H9 (cell line): ENCODE measurements at regions not wholly inside any gene's neighbourhood (a gene's known extent, or its start where the extent isn't known, plus 50 kb on each side); places are given as distances from the start of the nearest gene placed in this dataset.

Experiments used
- DNase-seq: peaks from one replicate; pipeline ENCODE4 v3.0.0-alpha.2; 2017
- H2AFZ ChIP-seq: one replicate; pipeline ENCODE4 v1.6.1; 2013; ENCODE audit warnings: mild to moderate bottlenecking, low read length, control low read depth, moderate library complexity
- H2AK5ac ChIP-seq: 2 replicates; pipeline ENCODE4 v1.6.1; 2013; ENCODE audit warnings: low read length, control low read depth, mixed read lengths; ENCODE audit not compliant: insufficient read length
- H2BK120ac ChIP-seq: one replicate; pipeline ENCODE4 v1.6.1; 2013; ENCODE audit warnings: low read depth, mild to moderate bottlenecking, low read length, control low read depth, inconsistent platforms; ENCODE audit not compliant: poor library complexity, severe bottlenecking
- H2BK12ac ChIP-seq: 2 replicates; pipeline ENCODE4 v1.6.1; 2013; ENCODE audit warnings: low read length, control low read depth, mixed read lengths, low read depth; ENCODE audit not compliant: insufficient read length
- H2BK15ac ChIP-seq: 2 replicates; pipeline ENCODE4 v1.6.1; 2013; ENCODE audit warnings: low read depth, low read length, control low read depth
- H2BK20ac ChIP-seq: one replicate; pipeline ENCODE4 v1.6.1; 2013; ENCODE audit warnings: low read depth, mild to moderate bottlenecking, low read length, control low read depth, inconsistent platforms; ENCODE audit not compliant: poor library complexity, severe bottlenecking
- H2BK5ac ChIP-seq: 2 replicates; pipeline ENCODE4 v1.6.1; 2013; ENCODE audit warnings: low read length, control low read depth, mixed read lengths; ENCODE audit not compliant: insufficient read length
- H3K14ac ChIP-seq: 2 replicates; pipeline ENCODE4 v1.6.1; 2013; ENCODE audit warnings: low read length, control low read depth; ENCODE audit not compliant: insufficient read depth
- H3K18ac ChIP-seq: 2 replicates; pipeline ENCODE4 v1.6.1; 2013; ENCODE audit warnings: low read depth, mild to moderate bottlenecking, mixed read lengths, low read length, control low read depth; ENCODE audit not compliant: insufficient read length
- H3K23ac ChIP-seq: 2 replicates; pipeline ENCODE4 v1.6.1; 2013; ENCODE audit warnings: low read length, control low read depth, mixed read lengths, low read depth; ENCODE audit not compliant: insufficient read length
- H3K23me2 ChIP-seq: 2 replicates; pipeline ENCODE4 v1.6.1; 2013; ENCODE audit warnings: low read depth, mild to moderate bottlenecking, mixed read lengths, low read length, control low read depth; ENCODE audit not compliant: insufficient read length, poor library complexity, severe bottlenecking
- H3K27ac ChIP-seq: 2 replicates; pipeline ENCODE4 v1.5.1; 2013; ENCODE audit warnings: low read length, control low read depth, mixed read lengths, low read depth; ENCODE audit not compliant: insufficient read length
- H3K27me3 ChIP-seq: 2 replicates; pipeline ENCODE4 v1.6.1; 2013; ENCODE audit warnings: low read length, control low read depth, inconsistent platforms; ENCODE audit not compliant: insufficient read depth
- H3K4ac ChIP-seq: 2 replicates; pipeline ENCODE4 v1.6.1; 2013; ENCODE audit warnings: low read depth, mild to moderate bottlenecking, control low read depth, inconsistent platforms, low read length, moderate library complexity
- H3K4me1 ChIP-seq: 2 replicates; pipeline ENCODE4 v1.6.1; 2013; ENCODE audit warnings: low read length, control low read depth, inconsistent platforms; ENCODE audit not compliant: insufficient read depth
- H3K4me2 ChIP-seq: 2 replicates; pipeline ENCODE4 v1.6.1; 2013; ENCODE audit warnings: low read length, control low read depth, mixed read lengths; ENCODE audit not compliant: insufficient read length, insufficient read depth
- H3K56ac ChIP-seq: 2 replicates; pipeline ENCODE4 v1.6.1; 2013; ENCODE audit warnings: low read depth, mild to moderate bottlenecking, mixed read lengths, low read length, control low read depth; ENCODE audit not compliant: insufficient read length
- H3K79me1 ChIP-seq: 2 replicates; pipeline ENCODE4 v1.6.1; 2013; ENCODE audit warnings: low read depth, mild to moderate bottlenecking, moderate library complexity, low read length, control low read depth, inconsistent platforms; ENCODE audit not compliant: insufficient read depth, poor library complexity, severe bottlenecking
- H3K79me2 ChIP-seq: 2 replicates; pipeline ENCODE4 v1.6.1; 2013; ENCODE audit warnings: low read length, control low read depth, inconsistent platforms; ENCODE audit not compliant: insufficient read depth
- H3K9ac ChIP-seq: 2 replicates; pipeline ENCODE4 v1.6.1; 2013; ENCODE audit warnings: low read length, control low read depth, mixed read lengths; ENCODE audit not compliant: insufficient read length; ENCODE audit errors: extremely low read depth
- H3K9me3 ChIP-seq: one replicate; pipeline ENCODE4 v1.6.1; 2013; ENCODE audit warnings: low read depth, low read length, inconsistent platforms; ENCODE audit not compliant: control insufficient read depth
- H3T11ph ChIP-seq: one replicate; pipeline ENCODE4 v1.6.1; 2013; ENCODE audit warnings: mild to moderate bottlenecking, low read length, control low read depth, inconsistent platforms
- H4K20me1 ChIP-seq: one replicate; pipeline ENCODE4 v1.6.1; 2013; ENCODE audit not compliant: control insufficient read depth, insufficient read length, insufficient read depth
- H4K5ac ChIP-seq: 2 replicates; pipeline ENCODE4 v1.6.1; 2013; ENCODE audit warnings: low read depth, mild to moderate bottlenecking, mixed read lengths, low read length, control low read depth; ENCODE audit not compliant: insufficient read length
- H4K8ac ChIP-seq: replicated peaks from 2 replicates; pipeline ENCODE4 v1.6.1; 2013; ENCODE audit warnings: low read length, control low read depth, mixed read lengths, low read depth; ENCODE audit not compliant: insufficient read length
- H4K91ac ChIP-seq: 2 replicates; pipeline ENCODE4 v1.6.1; 2013; ENCODE audit warnings: low read depth, mild to moderate bottlenecking, moderate library complexity, mixed read lengths, low read length, control low read depth; ENCODE audit not compliant: insufficient read length
- H3K27ac Mint-ChIP-seq, 3 experiments: 2 replicates in 2 of 3; 3 replicates in 1 of 3; pipeline ENCODE4 v1.8.0; 2020 to 2021; ENCODE audit warnings: mixed read lengths in 3 of 3, mild to moderate bottlenecking in 1 of 3, moderate library complexity in 1 of 3
- H3K27me3 Mint-ChIP-seq: 2 replicates; pipeline ENCODE4 v1.8.0; 2021; ENCODE audit warnings: low read depth, mild to moderate bottlenecking, moderate library complexity, mixed read lengths
- H3K36me3 Mint-ChIP-seq, 3 experiments: 2 replicates in 2 of 3; 3 replicates in 1 of 3; pipeline ENCODE4 v1.8.0; 2020 to 2021; ENCODE audit warnings: low read depth in 3 of 3, mixed read lengths in 3 of 3; ENCODE audit not compliant: insufficient read depth in 1 of 3
- H3K4me1 Mint-ChIP-seq, 2 experiments: 2 replicates each; pipeline ENCODE4 v1.8.0; 2020; ENCODE audit warnings: mixed read lengths in 2 of 2
- H3K4me3 Mint-ChIP-seq, 2 experiments: 2 replicates in 1 of 2; 3 replicates in 1 of 2; pipeline ENCODE4 v1.8.0; 2020 to 2021; ENCODE audit warnings: mild to moderate bottlenecking in 2 of 2, mixed read lengths in 2 of 2, moderate library complexity in 1 of 2
- H3K9me3 Mint-ChIP-seq, 2 experiments: 2 replicates in 1 of 2; 3 replicates in 1 of 2; pipeline ENCODE4 v1.8.0; 2020; ENCODE audit warnings: mild to moderate bottlenecking in 2 of 2, mixed read lengths in 2 of 2, moderate library complexity in 1 of 2
- WGBS: extraction: QIAGEN DNeasy Blood & Tissue Kit; methylation state at CpG from one replicate; pipeline ENCODE4 v1.1.7; 2013; ENCODE audit warnings: missing lambda C conversion rate, low lambda C conversion rate, mixed read lengths; ENCODE audit not compliant: insufficient read length; ENCODE audit errors: extremely low coverage; 5-methylcytosine and 5-hydroxymethylcytosine counted together
- TF ChIP-seq, protein P1 (sequence below): fragments of 200-600 bp; sonication (generic); conservative IDR thresholded peaks from 3 replicates; pipeline ENCODE4 v1.8.0; 2021; ENCODE audit warnings: antibody characterized with exemption, mild to moderate bottlenecking

DNA sequence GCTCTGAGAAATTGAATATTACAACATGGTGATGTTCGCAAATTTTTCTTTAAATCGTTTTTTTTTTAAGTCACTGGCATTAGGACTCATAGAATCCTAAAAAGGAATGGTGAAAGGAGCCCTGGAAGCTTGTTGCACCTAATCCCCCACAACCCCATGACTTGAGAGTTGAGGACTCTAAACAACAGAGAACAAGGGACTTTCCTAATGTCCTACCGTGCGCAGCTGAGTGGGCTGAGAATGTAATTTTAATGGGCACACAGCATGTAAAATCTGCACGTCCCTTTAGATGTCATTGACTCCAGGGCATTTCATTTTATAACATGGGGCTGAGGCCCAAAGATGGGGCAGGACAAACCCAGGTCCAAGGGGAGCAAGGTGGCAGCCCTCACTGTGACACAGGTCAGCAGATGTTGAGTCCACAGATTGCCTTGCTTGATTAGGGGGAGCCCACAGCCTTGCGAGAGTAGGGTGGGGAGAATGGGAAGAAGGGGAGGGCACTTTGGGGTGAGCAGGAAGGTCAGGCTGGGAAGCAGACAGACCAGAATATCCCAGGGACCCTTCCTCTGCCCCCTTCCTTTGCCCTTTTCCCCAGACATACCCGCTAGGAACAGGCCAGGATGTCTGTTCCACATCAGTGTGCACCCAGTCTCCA lies 208.4 kb upstream of the ZMIZ1 start:
- H3K4me3 Mint-ChIP-seq, result no peak overlapping the region
- H2AK5ac ChIP-seq, result no peak overlapping the region
- no peak overlapping the region for H2BK5ac ChIP-seq
- no peak for DNase-seq
- H3K27ac Mint-ChIP-seq, result no peak overlapping the region; a peak in 1 of 7 replicates
- no peak overlapping the region for H3K23ac ChIP-seq
- no peak overlapping the region for H2BK15ac ChIP-seq
- no peak overlapping the region for H3K9ac ChIP-seq
- H3K9me3 ChIP-seq, result no peaks in the 10 kb centered on the region
- H4K91ac ChIP-seq, result no peak overlapping the region
- no peaks in the 10 kb centered on the region for H3K23me2 ChIP-seq
- no peak overlapping the region for H3K4ac ChIP-seq
- no peaks in the 10 kb centered on the region for H3K79me1 ChIP-seq
- WGBS, result no CpG with 5 or more reads among the region's 7 CpGs
- no peak overlapping the region for H2BK120ac ChIP-seq
- peaks cover 54% of the 10 kb centered on the region for H3K27me3 Mint-ChIP-seq
- H3K27ac ChIP-seq, result no peak overlapping the region
- H3K14ac ChIP-seq, result no peak overlapping the region
- no peak overlapping the region for H3K4me2 ChIP-seq
- no peak overlapping the region for H2BK20ac ChIP-seq
- no peaks in the 10 kb centered on the region for H3K79me2 ChIP-seq
- H2AFZ ChIP-seq, result no peak overlapping the region
- no peaks in the 10 kb centered on the region for H4K20me1 ChIP-seq
- no peak overlapping the region for H2BK12ac ChIP-seq
- TF ChIP-seq, protein P1, sequence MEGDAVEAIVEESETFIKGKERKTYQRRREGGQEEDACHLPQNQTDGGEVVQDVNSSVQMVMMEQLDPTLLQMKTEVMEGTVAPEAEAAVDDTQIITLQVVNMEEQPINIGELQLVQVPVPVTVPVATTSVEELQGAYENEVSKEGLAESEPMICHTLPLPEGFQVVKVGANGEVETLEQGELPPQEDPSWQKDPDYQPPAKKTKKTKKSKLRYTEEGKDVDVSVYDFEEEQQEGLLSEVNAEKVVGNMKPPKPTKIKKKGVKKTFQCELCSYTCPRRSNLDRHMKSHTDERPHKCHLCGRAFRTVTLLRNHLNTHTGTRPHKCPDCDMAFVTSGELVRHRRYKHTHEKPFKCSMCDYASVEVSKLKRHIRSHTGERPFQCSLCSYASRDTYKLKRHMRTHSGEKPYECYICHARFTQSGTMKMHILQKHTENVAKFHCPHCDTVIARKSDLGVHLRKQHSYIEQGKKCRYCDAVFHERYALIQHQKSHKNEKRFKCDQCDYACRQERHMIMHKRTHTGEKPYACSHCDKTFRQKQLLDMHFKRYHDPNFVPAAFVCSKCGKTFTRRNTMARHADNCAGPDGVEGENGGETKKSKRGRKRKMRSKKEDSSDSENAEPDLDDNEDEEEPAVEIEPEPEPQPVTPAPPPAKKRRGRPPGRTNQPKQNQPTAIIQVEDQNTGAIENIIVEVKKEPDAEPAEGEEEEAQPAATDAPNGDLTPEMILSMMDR, result no peak
- peaks cover 18 to 29% of the 10 kb centered on the region in 2 experiments for H3K4me1 Mint-ChIP-seq
- no peak overlapping the region for H3K56ac ChIP-seq
- no peak overlapping the region for H4K5ac ChIP-seq
- H3K9me3 Mint-ChIP-seq, result no peaks in the 10 kb centered on the region
- H3K18ac ChIP-seq, result no peak overlapping the region
- no peak overlapping the region for H3T11ph ChIP-seq
- H3K27me3 ChIP-seq, result no peaks in the 10 kb centered on the region
- H3K4me1 ChIP-seq, result no peaks in the 10 kb centered on the region
- no peaks in the 10 kb centered on the region for H3K36me3 Mint-ChIP-seq
- H4K8ac ChIP-seq, result no peak overlapping the region
